Endodermal cell (in vitro differentiated cells): ENCODE measurements at regions not wholly inside any gene's neighbourhood (a gene's known extent, or its start where the extent isn't known, plus 50 kb on each side); places are given as distances from the start of the nearest gene placed in this dataset.

ENCODE experiments used
- DNase-seq: peaks from one replicate; pipeline ENCODE4 v3.0.0-alpha.2; 2017
- H3K27ac ChIP-seq: 2 replicates; pipeline ENCODE4 v1.5.1; 2013; ENCODE audit warnings: mild to moderate bottlenecking, low read depth, low read length, moderate library complexity
- H3K27me3 ChIP-seq: 2 replicates; pipeline ENCODE4 v1.6.1; 2013; ENCODE audit warnings: mild to moderate bottlenecking, low read length, moderate library complexity; ENCODE audit not compliant: insufficient read depth, control insufficient read depth, poor library complexity, severe bottlenecking
- H3K36me3 ChIP-seq: 2 replicates; pipeline ENCODE4 v1.7.0; 2013; ENCODE audit warnings: mild to moderate bottlenecking, low read length, moderate library complexity; ENCODE audit not compliant: control insufficient read depth, insufficient read depth
- H3K4me1 ChIP-seq: one replicate; pipeline ENCODE4 v1.7.0; 2013; ENCODE audit warnings: low read length; ENCODE audit not compliant: control insufficient read depth, insufficient read depth
- H3K4me3 ChIP-seq: 2 replicates; pipeline ENCODE4 v1.5.1; 2013; ENCODE audit warnings: mild to moderate bottlenecking, low read length, moderate library complexity
- H3K9ac ChIP-seq: 2 replicates; pipeline ENCODE4 v1.6.1; 2013; ENCODE audit warnings: mild to moderate bottlenecking, low read length, moderate library complexity; ENCODE audit not compliant: poor library complexity, severe bottlenecking; ENCODE audit errors: extremely low read depth
- H3K9me3 ChIP-seq: 2 replicates; pipeline ENCODE4 v1.6.1; 2013; ENCODE audit warnings: mild to moderate bottlenecking, low read length, moderate library complexity; ENCODE audit not compliant: control insufficient read depth
- H3K27ac Mint-ChIP-seq: 2 replicates; pipeline ENCODE4 v1.8.0; 2020; ENCODE audit warnings: mixed read lengths
- H3K27me3 Mint-ChIP-seq: 2 replicates; pipeline ENCODE4 v1.8.0; 2021; ENCODE audit warnings: mild to moderate bottlenecking, mixed read lengths; ENCODE audit not compliant: insufficient read depth
- H3K36me3 Mint-ChIP-seq: 2 replicates; pipeline ENCODE4 v1.8.0; 2020; ENCODE audit warnings: low read depth, mixed read lengths
- H3K4me1 Mint-ChIP-seq: 2 replicates; pipeline ENCODE4 v1.8.0; 2020; ENCODE audit warnings: mixed read lengths
- H3K4me3 Mint-ChIP-seq: 2 replicates; pipeline ENCODE4 v1.8.0; 2020; ENCODE audit warnings: mild to moderate bottlenecking, moderate library complexity, mixed read lengths
- H3K9me3 Mint-ChIP-seq: 2 replicates; pipeline ENCODE4 v1.8.0; 2020; ENCODE audit warnings: mild to moderate bottlenecking, mixed read lengths
- WGBS, 2 experiments: methylation state at CpG; one replicate each; pipeline versions ENCODE4 v1.1.5 to v1.1.7; 2013; ENCODE audit warnings: missing lambda C conversion rate in 2 of 2, mixed read lengths in 1 of 2; ENCODE audit not compliant: insufficient coverage in 1 of 2, insufficient read length in 1 of 2; 5-methylcytosine and 5-hydroxymethylcytosine counted together
- TF ChIP-seq, protein P1 (sequence below): fragments of 200-600 bp; sonication (generic); conservative IDR thresholded peaks from 2 replicates; pipeline ENCODE4 v1.5.0; 2021; ENCODE audit warnings: antibody characterized with exemption, mild to moderate bottlenecking

GRCh38 chr9:111258875-111259271 lies 71.2 kb downstream of the OR2K2 start:
- H3K27ac Mint-ChIP-seq = no peak overlapping the region
- no peaks in the 10 kb centered on the region for H3K4me1 Mint-ChIP-seq
- Histone ChIP-seq H3K27me3 (no peaks in the 10 kb centered on the region), H3K36me3 (no peaks in the 10 kb centered on the region), H3K4me3 (no peak overlapping the region), H3K9me3 (no peaks in the 10 kb centered on the region), H3K27ac (no peak overlapping the region), H3K4me1 (no peaks in the 10 kb centered on the region), H3K9ac (no peak overlapping the region)
- H3K4me3 Mint-ChIP-seq = no peak overlapping the region
- WGBS, 2 experiments = no CpG with 5 or more reads among the region's 1 CpG
- H3K27me3 Mint-ChIP-seq = no peaks in the 10 kb centered on the region
- no peaks in the 10 kb centered on the region for H3K36me3 Mint-ChIP-seq
- DNase-seq = no peak
- no peaks in the 10 kb centered on the region for H3K9me3 Mint-ChIP-seq
- TF ChIP-seq, protein P1, sequence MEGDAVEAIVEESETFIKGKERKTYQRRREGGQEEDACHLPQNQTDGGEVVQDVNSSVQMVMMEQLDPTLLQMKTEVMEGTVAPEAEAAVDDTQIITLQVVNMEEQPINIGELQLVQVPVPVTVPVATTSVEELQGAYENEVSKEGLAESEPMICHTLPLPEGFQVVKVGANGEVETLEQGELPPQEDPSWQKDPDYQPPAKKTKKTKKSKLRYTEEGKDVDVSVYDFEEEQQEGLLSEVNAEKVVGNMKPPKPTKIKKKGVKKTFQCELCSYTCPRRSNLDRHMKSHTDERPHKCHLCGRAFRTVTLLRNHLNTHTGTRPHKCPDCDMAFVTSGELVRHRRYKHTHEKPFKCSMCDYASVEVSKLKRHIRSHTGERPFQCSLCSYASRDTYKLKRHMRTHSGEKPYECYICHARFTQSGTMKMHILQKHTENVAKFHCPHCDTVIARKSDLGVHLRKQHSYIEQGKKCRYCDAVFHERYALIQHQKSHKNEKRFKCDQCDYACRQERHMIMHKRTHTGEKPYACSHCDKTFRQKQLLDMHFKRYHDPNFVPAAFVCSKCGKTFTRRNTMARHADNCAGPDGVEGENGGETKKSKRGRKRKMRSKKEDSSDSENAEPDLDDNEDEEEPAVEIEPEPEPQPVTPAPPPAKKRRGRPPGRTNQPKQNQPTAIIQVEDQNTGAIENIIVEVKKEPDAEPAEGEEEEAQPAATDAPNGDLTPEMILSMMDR = no peak

DNA sequence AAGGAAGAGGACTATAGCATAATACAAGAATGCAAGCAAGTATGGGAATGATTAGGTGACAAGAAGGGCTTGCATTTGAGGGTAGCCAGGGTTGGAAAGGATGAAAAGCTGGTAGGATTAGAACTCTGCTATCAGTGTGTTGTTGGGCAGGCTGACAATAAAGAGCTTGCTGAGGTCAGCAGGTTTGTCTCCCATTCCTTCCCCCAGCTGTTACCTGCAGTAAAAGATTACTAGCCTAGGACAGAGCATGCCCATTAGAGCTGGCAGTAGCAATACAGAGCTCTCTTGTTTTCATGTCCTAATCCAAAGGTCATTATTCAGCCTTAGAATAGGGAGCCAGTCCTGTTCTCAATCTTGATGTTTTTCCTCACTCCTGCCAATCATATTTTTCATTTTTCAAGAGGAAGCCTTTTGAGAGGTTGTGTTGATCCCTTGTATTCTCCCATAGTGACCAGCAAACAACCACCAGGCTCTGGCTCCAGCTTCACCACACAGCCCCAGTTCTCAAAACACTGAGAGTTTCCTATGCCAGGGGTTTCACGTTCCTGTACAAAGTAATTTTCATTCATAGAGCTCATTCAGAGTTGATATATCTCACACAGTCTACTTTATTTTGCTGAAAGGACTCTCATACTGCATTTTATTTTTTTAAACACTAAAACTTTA lies 71.7 kb downstream of the OR2K2 start:
- no peaks in the 10 kb centered on the region for H3K4me1 Mint-ChIP-seq
- no peak overlapping the region for H3K4me3 Mint-ChIP-seq

DNA sequence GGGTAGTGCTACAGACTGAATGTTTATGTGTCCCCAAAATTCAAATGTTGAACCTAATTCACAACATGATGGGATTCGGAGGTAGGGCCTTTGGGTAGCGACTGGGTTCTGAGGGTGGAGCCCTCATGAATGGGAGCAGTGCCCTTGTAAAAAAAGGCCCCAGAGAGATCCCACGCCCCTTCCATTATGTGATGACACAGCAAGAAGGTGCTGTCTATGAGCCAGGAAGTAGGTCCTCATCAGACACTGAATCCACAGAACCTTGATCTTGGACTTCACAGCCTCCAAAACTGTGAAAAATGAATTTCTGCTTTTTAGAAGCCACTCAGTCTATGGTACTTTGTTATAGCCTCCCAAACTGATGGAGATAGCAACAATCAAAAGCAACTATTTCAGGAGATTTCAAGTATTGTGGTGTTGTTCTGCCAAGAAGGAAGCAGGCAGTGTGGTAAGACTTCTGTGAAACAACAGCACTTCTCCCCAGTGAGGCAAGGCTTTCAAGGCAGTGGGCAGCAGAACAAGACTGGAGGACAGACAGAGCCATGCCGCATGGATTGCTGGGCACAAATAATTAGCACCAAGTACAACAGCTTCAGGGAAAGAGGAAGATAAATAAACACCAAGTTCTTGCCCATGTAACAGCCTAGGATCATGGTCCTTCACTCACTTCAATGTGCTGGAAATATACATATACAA lies 76.1 kb downstream of the OR2K2 start:
- no peak overlapping the region for H3K4me3 Mint-ChIP-seq
- no peaks in the 10 kb centered on the region for H3K36me3 Mint-ChIP-seq
- Histone ChIP-seq H3K27me3 (no peaks in the 10 kb centered on the region), H3K36me3 (no peaks in the 10 kb centered on the region), H3K9me3 (no peaks in the 10 kb centered on the region), H3K4me3 (no peak overlapping the region), H3K9ac (no peak overlapping the region), H3K27ac (no peak overlapping the region), H3K4me1 (no peaks in the 10 kb centered on the region)
- 90 to 100% methylated on average over 1 to 4 of the region's 4 CpGs for WGBS, 2 experiments
- TF ChIP-seq, protein P1 = no peak
- H3K27me3 Mint-ChIP-seq = no peaks in the 10 kb centered on the region
- no peaks in the 10 kb centered on the region for H3K9me3 Mint-ChIP-seq
- no peak overlapping the region for H3K27ac Mint-ChIP-seq
- DNase-seq = no peak
- H3K4me1 Mint-ChIP-seq = peaks cover 4% of the 10 kb centered on the region

More for the DNA sequence above, 71.7 kb downstream of the OR2K2 start:
- H3K4me3 ChIP-seq = no peak overlapping the region
- no peak overlapping the region for H3K27ac ChIP-seq
- no peaks in the 10 kb centered on the region for H3K4me1 ChIP-seq
- Mint-ChIP-seq H3K36me3 (no peaks in the 10 kb centered on the region), H3K27me3 (no peaks in the 10 kb centered on the region), H3K9me3 (no peaks in the 10 kb centered on the region), H3K27ac (no peak overlapping the region)
- no peak for DNase-seq
- TF ChIP-seq, protein P1 = no peak
- no peaks in the 10 kb centered on the region for H3K9me3 ChIP-seq
- WGBS, 2 experiments = 93% methylated on average over 1 of the region's 1 CpG; no CpG with 5 or more reads in 1 of the 2 experiments
- H3K27me3 ChIP-seq = no peaks in the 10 kb centered on the region
- no peak overlapping the region for H3K9ac ChIP-seq
- no peaks in the 10 kb centered on the region for H3K36me3 ChIP-seq
